ENCODE measurements at regions not wholly inside any gene's neighbourhood (a gene's known extent, or its start where the extent isn't known, plus 50 kb on each side); places are given as distances from the start of the nearest gene placed in this dataset.

- CTCF ChIA-PET = interaction anchor here (0.7 to 1.6 kb wide), 3 partner anchors 9 to 31 kb away, joined by 3 to 7 read pairs (median 4); no protein-coding TSS in a partner anchor
- no peaks in the 10 kb centered on the region for H3K27me3 ChIP-seq (ENCODE audit: control insufficient read depth in 2 of 2, insufficient read depth in 2 of 2, low read length in 2 of 2)
- no peak overlapping the region for H3K4me3 ChIP-seq (replicated peaks in 1 of 3; ENCODE audit: insufficient read depth in 1 of 3, low read depth in 1 of 3, low read length in 3 of 3)
- intact Hi-C loops (cut with micrococcal nuclease) = no loop called here
- no peaks in the 10 kb centered on the region for H3K36me3 ChIP-seq (ENCODE audit: control insufficient read depth in 2 of 2, extremely low read depth in 1 of 2, insufficient read depth in 2 of 2, low read length in 2 of 2)
- FAIRE-seq = no peak
- no TSS peak for BruUV-seq (replicated peaks)
- peak; percentile 54 for DNase-seq (ENCODE audit: low read depth, low spot score)
- H3K79me2 ChIP-seq (ENCODE audit: control insufficient read depth, insufficient read depth, low read length) = no peaks in the 10 kb centered on the region
- H2AFZ ChIP-seq (ENCODE audit: low read depth, low read length) = no peak overlapping the region
- H3K4me1 ChIP-seq (ENCODE audit: control insufficient read depth, extremely low read depth, insufficient read depth, low read length) = peaks cover 4% of the 10 kb centered on the region
- H3K9me1 ChIP-seq (replicated peaks; ENCODE audit: control insufficient read depth, extremely low read depth, insufficient read depth, low read length) = no peaks in the 10 kb centered on the region
- H3K9ac ChIP-seq (replicated peaks; ENCODE audit: extremely low read depth, insufficient read depth, low read length) = no peak overlapping the region
- H4K20me1 ChIP-seq (replicated peaks; ENCODE audit: control insufficient read depth, extremely low read depth, insufficient read depth, low read length) = no peaks in the 10 kb centered on the region
- dilution Hi-C loops (cut with MboI; ENCODE audit: extremely low pct_ligation_motif_present, low sequenced_read_pairs) = no loop called here
- no peak overlapping the region for H3K4me2 ChIP-seq (ENCODE audit: insufficient read depth, low read length)
- POLR2A ChIA-PET = no interaction called here
- H3K9me3 ChIP-seq (replicated peaks; ENCODE audit: control insufficient read depth, insufficient read depth, low read length) = no peaks in the 10 kb centered on the region
- H3K27ac ChIP-seq (ENCODE audit: insufficient read depth, low read depth, low read length) = no peak overlapping the region
- TF ChIP-seq GATA2 (IDR thresholded peaks at IDR 0.05; ENCODE audit: insufficient read depth, insufficient read length, low read depth, low read length) (peak; percentile 86), FOS (IDR thresholded peaks at IDR 0.05; ENCODE audit: borderline replicate concordance, insufficient read depth, low read length) (peak; percentile 23), POLR2AphosphoS5 (IDR thresholded peaks at IDR 0.05; ENCODE audit: insufficient read depth, low read depth, low read length) (no peak)
These were observed 148.6 kb upstream of the STT3B start for GRCh38 chr3:31384117-31384516.

- H3K4me3 ChIP-seq (replicated peaks in 1 of 3; ENCODE audit: insufficient read depth in 1 of 3, low read depth in 1 of 3, low read length in 3 of 3) = no peak overlapping the region
- H3K9me1 ChIP-seq (replicated peaks; ENCODE audit: control insufficient read depth, extremely low read depth, insufficient read depth, low read length) = no peaks in the 10 kb centered on the region
- no peaks in the 10 kb centered on the region for H3K9me3 ChIP-seq (replicated peaks; ENCODE audit: control insufficient read depth, insufficient read depth, low read length)
- no TSS peak for BruUV-seq (replicated peaks)
- FAIRE-seq (no peak), DNase-seq (ENCODE audit: low read depth, low spot score) (no peak)
- no peak overlapping the region for H3K27ac ChIP-seq (ENCODE audit: insufficient read depth, low read depth, low read length)
- H3K79me2 ChIP-seq (ENCODE audit: control insufficient read depth, insufficient read depth, low read length) = no peaks in the 10 kb centered on the region
- no peaks in the 10 kb centered on the region for H3K4me1 ChIP-seq (ENCODE audit: control insufficient read depth, extremely low read depth, insufficient read depth, low read length)
- H3K9ac ChIP-seq (replicated peaks; ENCODE audit: extremely low read depth, insufficient read depth, low read length) = no peak overlapping the region
- no peak overlapping the region for H3K4me2 ChIP-seq (ENCODE audit: insufficient read depth, low read length)
- ChIA-PET CTCF (interaction anchor here (0.9 kb wide), 1 partner anchor 9 kb away, joined by 3 read pairs; no protein-coding TSS in a partner anchor), POLR2A (interaction anchor here (0.6 kb wide), 1 partner anchor 545 kb away, joined by 4 read pairs; no protein-coding TSS in a partner anchor)
- H3K36me3 ChIP-seq (ENCODE audit: control insufficient read depth in 2 of 2, extremely low read depth in 1 of 2, insufficient read depth in 2 of 2, low read length in 2 of 2) = no peaks in the 10 kb centered on the region
- H4K20me1 ChIP-seq (replicated peaks; ENCODE audit: control insufficient read depth, extremely low read depth, insufficient read depth, low read length) = no peaks in the 10 kb centered on the region
- intact Hi-C loops (cut with micrococcal nuclease) (no loop called here), dilution Hi-C loops (cut with MboI; ENCODE audit: extremely low pct_ligation_motif_present, low sequenced_read_pairs) (no loop called here)
- no peak overlapping the region for H2AFZ ChIP-seq (ENCODE audit: low read depth, low read length)
- no peak for TF ChIP-seq POLR2A (IDR thresholded peaks at IDR 0.05; ENCODE audit: low read depth, low read length)
- TF ChIP-seq MAX (IDR thresholded peaks at IDR 0.05; ENCODE audit: insufficient read depth, insufficient read length) = no peak
- TF ChIP-seq CTCF (IDR thresholded peaks at IDR 0.05; ENCODE audit: extremely low read depth in 1 of 2, insufficient read depth in 1 of 2, low read depth in 1 of 2, low read length in 2 of 2) = no peak
- no peak for TF ChIP-seq POLR2AphosphoS5 (IDR thresholded peaks at IDR 0.05; ENCODE audit: insufficient read depth, low read depth, low read length)
- no peak for TF ChIP-seq EZH2 (IDR thresholded peaks at IDR 0.05; ENCODE audit: borderline replicate concordance, low read depth, low read length, severe bottlenecking)
- TF ChIP-seq MYC (IDR thresholded peaks at IDR 0.05; ENCODE audit: low read depth, low read length) = no peak
- no peak for TF ChIP-seq GATA2 (IDR thresholded peaks at IDR 0.05; ENCODE audit: insufficient read depth, insufficient read length, low read depth, low read length)
- no peak for TF ChIP-seq JUN (IDR thresholded peaks at IDR 0.05; ENCODE audit: borderline replicate concordance, insufficient read depth, insufficient read length, low read depth)
- TF ChIP-seq FOS (IDR thresholded peaks at IDR 0.05; ENCODE audit: borderline replicate concordance, insufficient read depth, low read length) = no peak
- H3K27me3 ChIP-seq (ENCODE audit: control insufficient read depth in 2 of 2, insufficient read depth in 2 of 2, low read length in 2 of 2) = peaks cover 0 to 3% of the 10 kb centered on the region in 2 experiments
These were observed 142.8 kb upstream of the STT3B start for GRCh38 chr3:31389939-31390338.

Data from endothelial cell of umbilical vein (primary cell).